ENCODE measurements at regions not wholly inside any gene's neighbourhood (a gene's known extent, or its start where the extent isn't known, plus 50 kb on each side); places are given as distances from the start of the nearest gene placed in this dataset.
"Not testable (repeated sequence)": the region's sequence is repeated elsewhere in the genome, so short reads cannot be mapped to it uniquely, and the experiment has no call there.

- no peak for ATAC-seq (ENCODE audit: low read depth)
- H3K9me3 Mint-ChIP-seq = peaks cover 5% of the 10 kb centered on the region
- no peak for DNase-seq
- H3K36me3 Mint-ChIP-seq = no peaks in the 10 kb centered on the region
- no peaks in the 10 kb centered on the region for H3K4me1 Mint-ChIP-seq
- POLR2A ChIA-PET = no interaction called here
- no peak overlapping the region for H3K4me3 Mint-ChIP-seq
- H3K27ac Mint-ChIP-seq = no peak overlapping the region
- no peaks in the 10 kb centered on the region for H3K27me3 Mint-ChIP-seq
Observed at GRCh38 chr12:28708918-28709371, 440.1 kb upstream of the FAR2 start.

- no peak overlapping the region for H3K27ac Mint-ChIP-seq
- no peaks in the 10 kb centered on the region for H3K36me3 Mint-ChIP-seq
- H3K4me1 Mint-ChIP-seq = no peaks in the 10 kb centered on the region
- DNase-seq (no peak), ATAC-seq (ENCODE audit: low read depth) (no peak)
- H3K9me3 Mint-ChIP-seq = peaks cover 5% of the 10 kb centered on the region
- POLR2A ChIA-PET = no interaction called here
- no peak overlapping the region for H3K4me3 Mint-ChIP-seq
- H3K27me3 Mint-ChIP-seq = no peaks in the 10 kb centered on the region
Observed at GRCh38 chr12:28709986-28710685, 438.9 kb upstream of the FAR2 start.

- no peak for ATAC-seq (ENCODE audit: low read depth)
- no peaks in the 10 kb centered on the region for H3K27me3 Mint-ChIP-seq
- no peak overlapping the region for H3K4me3 Mint-ChIP-seq
- POLR2A ChIA-PET = no interaction called here
- peaks cover 5% of the 10 kb centered on the region for H3K9me3 Mint-ChIP-seq
- DNase-seq = no peak
- H3K36me3 Mint-ChIP-seq = no peaks in the 10 kb centered on the region
- H3K4me1 Mint-ChIP-seq = no peaks in the 10 kb centered on the region
- H3K27ac Mint-ChIP-seq = no peak overlapping the region
Observed at GRCh38 chr12:28710882-28711281, 438.2 kb upstream of the FAR2 start.

GRCh38 chr12:28711421-28711820 is 437.7 kb upstream of the FAR2 start:
- H3K27ac Mint-ChIP-seq = no peak overlapping the region
- no peak overlapping the region for H3K4me3 Mint-ChIP-seq
- peaks cover 2% of the 10 kb centered on the region for H3K9me3 Mint-ChIP-seq
- ATAC-seq (ENCODE audit: low read depth) (no peak), DNase-seq (no peak)
- no peaks in the 10 kb centered on the region for H3K4me1 Mint-ChIP-seq
- POLR2A ChIA-PET = no interaction called here
- no peaks in the 10 kb centered on the region for H3K36me3 Mint-ChIP-seq
- H3K27me3 Mint-ChIP-seq = no peaks in the 10 kb centered on the region

- POLR2A ChIA-PET = no interaction called here
- H3K4me3 Mint-ChIP-seq = no peak overlapping the region
- H3K27ac Mint-ChIP-seq = no peak overlapping the region
- no peak for ATAC-seq (ENCODE audit: low read depth)
- no peaks in the 10 kb centered on the region for H3K4me1 Mint-ChIP-seq
- H3K36me3 Mint-ChIP-seq = no peaks in the 10 kb centered on the region
- H3K9me3 Mint-ChIP-seq = peaks cover 3% of the 10 kb centered on the region
- no peak for DNase-seq
- H3K27me3 Mint-ChIP-seq = peaks cover 2% of the 10 kb centered on the region
Observed at GRCh38 chr12:28742791-28743190, 406.3 kb upstream of the FAR2 start.

GRCh38 chr12:28746734-28747325 is 402.2 kb upstream of the FAR2 start:
- DNase-seq (no peak), ATAC-seq (ENCODE audit: low read depth) (no peak)
- Mint-ChIP-seq H3K4me1 (peaks cover 2% of the 10 kb centered on the region), H3K27ac (no peak overlapping the region), H3K4me3 (no peak overlapping the region), H3K9me3 (peaks cover 3% of the 10 kb centered on the region), H3K27me3 (no peaks in the 10 kb centered on the region), H3K36me3 (no peaks in the 10 kb centered on the region)
- POLR2A ChIA-PET = no interaction called here

GRCh38 chr12:28750946-28751685 is 398.0 kb upstream of the FAR2 start:
- Mint-ChIP-seq H3K4me3 (no peak overlapping the region), H3K9me3 (peaks cover 8% of the 10 kb centered on the region), H3K27me3 (no peaks in the 10 kb centered on the region), H3K27ac (no peak overlapping the region), H3K4me1 (peaks cover 2% of the 10 kb centered on the region), H3K36me3 (no peaks in the 10 kb centered on the region)
- POLR2A ChIA-PET = no interaction called here
- no peak for DNase-seq
- ATAC-seq (ENCODE audit: low read depth) = no peak

GRCh38 chr12:28755027-28755426 is 394.1 kb upstream of the FAR2 start:
- H3K27ac Mint-ChIP-seq = no peak overlapping the region
- peaks cover 15% of the 10 kb centered on the region for H3K9me3 Mint-ChIP-seq
- peaks cover 2% of the 10 kb centered on the region for H3K27me3 Mint-ChIP-seq
- ATAC-seq (ENCODE audit: low read depth) = no peak
- no peak for DNase-seq
- H3K4me3 Mint-ChIP-seq = no peak overlapping the region
- POLR2A ChIA-PET = no interaction called here
- H3K4me1 Mint-ChIP-seq = peaks cover 2% of the 10 kb centered on the region
- H3K36me3 Mint-ChIP-seq = no peaks in the 10 kb centered on the region

- Mint-ChIP-seq H3K9me3 (peaks cover 15% of the 10 kb centered on the region), H3K4me1 (no peaks in the 10 kb centered on the region), H3K4me3 (no peak overlapping the region), H3K27ac (no peak overlapping the region), H3K36me3 (no peaks in the 10 kb centered on the region), H3K27me3 (peaks cover 2% of the 10 kb centered on the region)
- ATAC-seq (ENCODE audit: low read depth) = no peak
- DNase-seq = no peak
- POLR2A ChIA-PET = no interaction called here
Observed at GRCh38 chr12:28759333-28759732, 389.7 kb upstream of the FAR2 start.

- H3K36me3 Mint-ChIP-seq; H3K4me3 Mint-ChIP-seq; POLR2A ChIA-PET; H3K27me3 Mint-ChIP-seq; H3K4me1 Mint-ChIP-seq; H3K27ac Mint-ChIP-seq; ATAC-seq (ENCODE audit: low read depth); DNase-seq: not testable (repeated sequence)
- H3K9me3 Mint-ChIP-seq = peaks cover 15% of the 10 kb centered on the region
Observed at GRCh38 chr12:28760040-28760903, 388.8 kb upstream of the FAR2 start.

GRCh38 chr12:28761897-28762296 is 387.2 kb upstream of the FAR2 start:
- H3K9me3 Mint-ChIP-seq; ATAC-seq (ENCODE audit: low read depth); H3K36me3 Mint-ChIP-seq; H3K4me3 Mint-ChIP-seq; DNase-seq; H3K4me1 Mint-ChIP-seq; H3K27me3 Mint-ChIP-seq; H3K27ac Mint-ChIP-seq; POLR2A ChIA-PET: not testable (repeated sequence)

GRCh38 chr12:28766398-28766797 is 382.7 kb upstream of the FAR2 start:
- DNase-seq (no peak), ATAC-seq (ENCODE audit: low read depth) (no peak)
- H3K4me3 Mint-ChIP-seq = no peak overlapping the region
- no peaks in the 10 kb centered on the region for H3K27me3 Mint-ChIP-seq
- no peaks in the 10 kb centered on the region for H3K4me1 Mint-ChIP-seq
- H3K27ac Mint-ChIP-seq = no peak overlapping the region
- peaks cover under 1% of the 10 kb centered on the region for H3K9me3 Mint-ChIP-seq
- H3K36me3 Mint-ChIP-seq = no peaks in the 10 kb centered on the region
- POLR2A ChIA-PET = no interaction called here

- POLR2A ChIA-PET = no interaction called here
Observed at GRCh38 chr12:28767836-28768348, 381.2 kb upstream of the FAR2 start.

More at GRCh38 chr12:28767836-28768348, 381.2 kb upstream of the FAR2 start:
- no peak for DNase-seq
- Mint-ChIP-seq H3K27me3 (no peaks in the 10 kb centered on the region), H3K36me3 (no peaks in the 10 kb centered on the region), H3K9me3 (no peaks in the 10 kb centered on the region), H3K4me1 (no peaks in the 10 kb centered on the region), H3K27ac (no peak overlapping the region), H3K4me3 (no peak overlapping the region)
- ATAC-seq (ENCODE audit: low read depth) = no peak
